OCI-LY7 (cell line): ENCODE measurements at regions not wholly inside any gene's neighbourhood (a gene's known extent, or its start where the extent isn't known, plus 50 kb on each side); places are given as distances from the start of the nearest gene placed in this dataset.

Experiments used
- BruUV-seq: library from RNA; stranded (reverse); fragments of 400-500 nt; replicated peaks from 2 replicates; lab custom pipeline; 2021; lab: Mats Ljungman, UMichigan
- CTCF ChIA-PET: fragments of 300-600 bp; sonication (Branson Sonifier 250); formaldehyde crosslinking; loops from one replicate; lab custom pipeline; 2022; ENCODE audit warnings: antibody characterized with exemption; ENCODE audit not compliant: unreplicated experiment; lab: Charles Lee
- POLR2A ChIA-PET: fragments of 300-600 bp; sonication (Branson Sonifier 250); formaldehyde crosslinking; loops from one replicate; lab custom pipeline; 2022; ENCODE audit warnings: antibody characterized with exemption; lab: Charles Lee
- DNase-seq: peaks from one replicate; pipeline ENCODE4 v3.0.0-alpha.2; 2015; ENCODE audit warnings: low spot score
- H2AFZ ChIP-seq: fragments of 200-600 bp; sonication (generic), shearing (Covaris generic); 2 replicates; pipeline ENCODE4 v1.6.1; 2014; ENCODE audit warnings: mild to moderate bottlenecking, antibody characterized with exemption, low read length, moderate library complexity
- H3K27ac ChIP-seq: fragments of 200-600 bp; sonication (generic); 2 replicates; pipeline ENCODE4 v1.5.1; 2014; ENCODE audit warnings: mixed run types, low read depth, mild to moderate bottlenecking, moderate library complexity, low read length, inconsistent platforms; ENCODE audit not compliant: poor library complexity, severe bottlenecking
- H3K36me3 ChIP-seq: fragments of 200-600 bp; sonication (generic); 2 replicates; pipeline ENCODE4 v1.6.1; 2014; ENCODE audit warnings: mild to moderate bottlenecking, antibody characterized with exemption, low read length, moderate library complexity, mixed read lengths; ENCODE audit not compliant: insufficient read depth
- H3K4me1 ChIP-seq: fragments of 200-600 bp; sonication (generic); 2 replicates; pipeline ENCODE4 v1.5.1; 2014; ENCODE audit warnings: mild to moderate bottlenecking, low read length; ENCODE audit not compliant: insufficient read depth, poor library complexity, severe bottlenecking
- H3K4me2 ChIP-seq: fragments of 200-600 bp; sonication (generic); 2 replicates; pipeline ENCODE4 v1.6.1; 2014; ENCODE audit warnings: mild to moderate bottlenecking, low read length
- H3K4me3 ChIP-seq: fragments of 200-600 bp; sonication (generic); 2 replicates; pipeline ENCODE4 v1.5.1; 2014; ENCODE audit warnings: mild to moderate bottlenecking, low read depth, low read length; ENCODE audit not compliant: poor library complexity, severe bottlenecking
- H3K79me2 ChIP-seq: fragments of 200-600 bp; sonication (generic); 2 replicates; pipeline ENCODE4 v1.6.1; 2016; ENCODE audit warnings: low read depth, mild to moderate bottlenecking, low read length, moderate library complexity, mixed read lengths; ENCODE audit not compliant: insufficient read depth
- H3K9me2 ChIP-seq: fragments of 200-600 bp; sonication (generic); 2 replicates; pipeline ENCODE4 v1.6.1; 2016; ENCODE audit warnings: mild to moderate bottlenecking, low read length, mixed read lengths; ENCODE audit not compliant: insufficient read depth
- H3K9me3 ChIP-seq: fragments of 200-600 bp; sonication (generic); 2 replicates; pipeline ENCODE4 v1.6.1; 2014; ENCODE audit warnings: mild to moderate bottlenecking, mixed run types, low read length, mixed read lengths
- H4K20me1 ChIP-seq: fragments of 200-600 bp; sonication (generic); 2 replicates; pipeline ENCODE4 v1.6.1; 2014; ENCODE audit warnings: mild to moderate bottlenecking, antibody characterized with exemption, low read length, moderate library complexity, mixed read lengths; ENCODE audit not compliant: insufficient read depth
- CTCF ChIP-seq: fragments of 200-600 bp; sonication (generic); conservative IDR thresholded peaks from 2 replicates; pipeline ENCODE4 v1.5.1; 2014; ENCODE audit warnings: mild to moderate bottlenecking, antibody characterized with exemption, low read length, moderate library complexity, mixed read lengths
- EZH2phosphoT487 ChIP-seq: fragments of 200-600 bp; sonication (generic); IDR thresholded peaks from 2 replicates; pipeline ENCODE4 v1.6.1; 2018; ENCODE audit warnings: low read depth, borderline replicate concordance, mild to moderate bottlenecking, mixed run types, antibody characterized with exemption, low read length, moderate library complexity, mixed read lengths
- intact Hi-C: fragments of 100-400 bp; cut with micrococcal nuclease; formaldehyde crosslinking; loops from one replicate; pipeline ENCODE4 v1.10.0; 2022; ENCODE audit not compliant: unreplicated experiment

- Histone ChIP-seq H3K36me3 (no peaks in the 10 kb centered on the region), H4K20me1 (no peaks in the 10 kb centered on the region), H2AFZ (no peak overlapping the region), H3K4me1 (no peaks in the 10 kb centered on the region), H3K4me2 (no peak overlapping the region), H3K4me3 (no peak overlapping the region), H3K9me2 (no peaks in the 10 kb centered on the region), H3K9me3 (peaks cover 6% of the 10 kb centered on the region; the same call in 1 of the 2 replicates), H3K27ac (no peak overlapping the region), H3K79me2 (no peaks in the 10 kb centered on the region)
- intact Hi-C loops = no loop called here
- CTCF ChIA-PET = no interaction called here
- no peak for DNase-seq
- BruUV-seq = no TSS peak
- TF ChIP-seq CTCF = no peak
- no peak for TF ChIP-seq EZH2phosphoT487
- POLR2A ChIA-PET = no interaction called here
Measured at GRCh38 chr2:137842952-137843351, 121.3 kb upstream of the HNMT start.

DNA sequence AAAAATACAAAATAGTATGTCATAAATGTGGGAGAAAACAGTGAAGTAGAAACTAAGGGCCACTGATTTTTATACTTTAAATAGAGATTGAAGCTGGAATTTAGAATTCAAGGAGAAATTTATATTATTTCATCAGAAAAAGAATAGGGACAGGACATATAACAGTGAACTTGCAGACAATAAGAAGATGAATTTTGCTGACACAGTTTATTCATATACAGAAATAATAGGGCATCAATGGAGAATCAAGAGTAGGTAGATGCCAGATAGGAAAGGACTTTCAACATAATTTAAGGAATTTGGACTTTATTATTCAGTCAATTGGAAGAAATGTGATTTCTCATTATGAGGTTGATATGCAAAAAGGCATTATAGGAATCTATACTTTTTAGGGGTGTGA, 118.9 kb upstream of the HNMT start:
- Histone ChIP-seq H3K4me1 (no peaks in the 10 kb centered on the region), H3K9me3 (peaks cover 6% of the 10 kb centered on the region; the same call in 1 of the 2 replicates), H3K4me3 (no peak overlapping the region), H3K36me3 (no peaks in the 10 kb centered on the region), H2AFZ (no peak overlapping the region), H4K20me1 (no peaks in the 10 kb centered on the region), H3K79me2 (no peaks in the 10 kb centered on the region), H3K4me2 (no peak overlapping the region), H3K9me2 (no peaks in the 10 kb centered on the region), H3K27ac (no peak overlapping the region)
- TF ChIP-seq EZH2phosphoT487 (no peak), CTCF (no peak)
- no TSS peak for BruUV-seq
- intact Hi-C loops = no loop called here
- no peak for DNase-seq
- ChIA-PET POLR2A (no interaction called here), CTCF (no interaction called here)

DNA sequence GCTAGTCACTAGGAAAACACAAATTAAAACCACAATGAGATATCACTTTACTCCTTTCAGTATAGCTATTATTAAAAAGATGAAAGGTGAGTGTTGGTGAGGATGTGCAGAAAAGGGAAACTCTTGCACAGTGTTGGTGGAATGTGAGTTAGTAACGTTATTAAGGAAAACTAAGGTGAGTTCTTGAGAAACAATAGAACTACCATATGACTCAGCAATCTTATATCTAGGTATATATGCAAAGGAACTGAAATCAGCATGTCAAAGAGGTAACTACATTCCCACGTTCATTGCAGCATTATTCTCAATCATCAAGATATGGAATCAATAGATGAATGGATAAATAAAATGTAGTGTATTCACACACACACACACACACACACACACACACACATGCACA, 117.3 kb upstream of the HNMT start:
- Histone ChIP-seq H3K36me3 (no peaks in the 10 kb centered on the region), H3K4me3 (no peak overlapping the region), H3K4me1 (no peaks in the 10 kb centered on the region), H2AFZ (no peak overlapping the region), H3K4me2 (no peak overlapping the region), H4K20me1 (no peaks in the 10 kb centered on the region), H3K9me3 (peaks cover 6% of the 10 kb centered on the region; the same call in 1 of the 2 replicates), H3K79me2 (no peaks in the 10 kb centered on the region), H3K27ac (no peak overlapping the region), H3K9me2 (no peaks in the 10 kb centered on the region)
- DNase-seq = no peak
- CTCF ChIA-PET = no interaction called here
- intact Hi-C loops = no loop called here
- POLR2A ChIA-PET = no interaction called here
- no peak for TF ChIP-seq EZH2phosphoT487
- no peak for TF ChIP-seq CTCF
- BruUV-seq = no TSS peak
